ENCODE measurements at regions not wholly inside any gene's neighbourhood (a gene's known extent, or its start where the extent isn't known, plus 50 kb on each side); places are given as distances from the start of the nearest gene placed in this dataset.

DNA sequence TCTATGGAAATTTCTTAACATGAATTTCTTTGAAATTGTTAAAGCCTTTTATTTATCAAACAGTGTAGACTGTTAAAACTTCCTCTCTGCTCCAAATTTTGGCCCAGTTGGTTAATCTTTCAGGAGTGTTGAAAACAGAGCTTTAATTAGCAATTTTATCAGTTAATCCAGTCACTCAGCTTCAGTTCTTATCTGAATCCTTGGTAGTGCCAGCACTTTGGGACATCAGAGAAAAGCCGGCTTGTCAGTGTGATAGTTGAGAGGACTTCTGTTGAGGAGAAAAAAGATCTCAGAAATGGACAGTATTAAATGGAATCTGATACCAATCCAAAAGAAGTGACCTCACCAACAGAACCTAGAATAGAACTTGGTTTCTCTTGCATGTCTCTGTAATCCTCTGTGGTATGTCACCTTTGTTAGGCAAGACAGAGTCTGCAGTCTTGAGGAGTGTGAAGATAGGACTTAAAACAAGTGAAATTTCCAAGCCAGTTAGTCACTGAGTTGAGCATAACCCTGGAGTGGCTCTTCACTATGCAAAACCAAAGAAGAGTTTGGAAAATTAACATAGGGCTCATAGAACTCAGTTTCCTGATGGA, 251.8 kb downstream of the NNT start:
- TF ChIP-seq, protein P1, sequence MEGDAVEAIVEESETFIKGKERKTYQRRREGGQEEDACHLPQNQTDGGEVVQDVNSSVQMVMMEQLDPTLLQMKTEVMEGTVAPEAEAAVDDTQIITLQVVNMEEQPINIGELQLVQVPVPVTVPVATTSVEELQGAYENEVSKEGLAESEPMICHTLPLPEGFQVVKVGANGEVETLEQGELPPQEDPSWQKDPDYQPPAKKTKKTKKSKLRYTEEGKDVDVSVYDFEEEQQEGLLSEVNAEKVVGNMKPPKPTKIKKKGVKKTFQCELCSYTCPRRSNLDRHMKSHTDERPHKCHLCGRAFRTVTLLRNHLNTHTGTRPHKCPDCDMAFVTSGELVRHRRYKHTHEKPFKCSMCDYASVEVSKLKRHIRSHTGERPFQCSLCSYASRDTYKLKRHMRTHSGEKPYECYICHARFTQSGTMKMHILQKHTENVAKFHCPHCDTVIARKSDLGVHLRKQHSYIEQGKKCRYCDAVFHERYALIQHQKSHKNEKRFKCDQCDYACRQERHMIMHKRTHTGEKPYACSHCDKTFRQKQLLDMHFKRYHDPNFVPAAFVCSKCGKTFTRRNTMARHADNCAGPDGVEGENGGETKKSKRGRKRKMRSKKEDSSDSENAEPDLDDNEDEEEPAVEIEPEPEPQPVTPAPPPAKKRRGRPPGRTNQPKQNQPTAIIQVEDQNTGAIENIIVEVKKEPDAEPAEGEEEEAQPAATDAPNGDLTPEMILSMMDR (IDR thresholded peaks at IDR 0.05; ENCODE audit: insufficient read depth, low read length, poor library complexity, severe bottlenecking) = no peak
- no peak for TF ChIP-seq EZH2phosphoT487 (conservative IDR thresholded peaks at IDR 0.05; ENCODE audit: low read length)

Measured in SU-DHL-6 (cell line).